B cell (primary cell): ENCODE measurements at regions not wholly inside any gene's neighbourhood (a gene's known extent, or its start where the extent isn't known, plus 50 kb on each side); places are given as distances from the start of the nearest gene placed in this dataset.

Experiments used
- ATAC-seq: fragments of 200-7000 bp; cut with Tn5 transposase; one replicate; pipeline ENCODE4 v1.10.0; 2021; ENCODE audit warnings: low read depth, mild to moderate bottlenecking, moderate number of reproducible peaks, moderate library complexity
- CTCF ChIA-PET: fragments of 350-600 bp; sonication (Branson Sonifier 250); formaldehyde crosslinking; loops from one replicate; lab custom pipeline; 2021; ENCODE audit warnings: antibody characterized with exemption, inconsistent platforms; lab: Charles Lee
- POLR2A ChIA-PET: fragments of 350-600 bp; sonication (Branson Sonifier 250); formaldehyde crosslinking; loops from one replicate; lab custom pipeline; 2021; ENCODE audit warnings: antibody characterized with exemption; lab: Charles Lee
- DNase-seq: peaks from one replicate; pipeline ENCODE4 v3.0.0; 2013
- H2AFZ ChIP-seq: 2 replicates; pipeline ENCODE4 v1.6.1; 2012; ENCODE audit warnings: mild to moderate bottlenecking, low read depth, low read length; ENCODE audit not compliant: insufficient read depth, poor library complexity, severe bottlenecking
- H3K27ac ChIP-seq, 2 donors: 1 replicate in 1 of 2; 2 replicates in 1 of 2; pipeline ENCODE4 v1.5.1; 2012 to 2013; ENCODE audit warnings: low read length in 2 of 2, mild to moderate bottlenecking in 2 of 2, moderate library complexity in 1 of 2
- H3K27me3 ChIP-seq, 4 experiments: fragments of 200-600 bp in 1 of 4; sonication (generic) in 1 of 4; replicated peaks in 1 of 4; 1 replicate in 2 of 4; 2 replicates in 2 of 4; pipeline versions ENCODE4 v1.6.1 to v1.7.0; 2013 to 2016; ENCODE audit warnings: low read length in 3 of 4, mild to moderate bottlenecking in 2 of 4, mixed read lengths in 1 of 4, moderate library complexity in 1 of 4; ENCODE audit not compliant: insufficient read depth in 4 of 4, control insufficient read depth in 3 of 4; ENCODE audit errors: control extremely low read depth in 1 of 4
- H3K36me3 ChIP-seq, 2 experiments: replicated peaks in 1 of 2; 1 replicate in 1 of 2; 2 replicates in 1 of 2; pipeline versions ENCODE4 v1.6.1 to v1.7.1; 2013; ENCODE audit warnings: low read length in 1 of 2; ENCODE audit not compliant: insufficient read depth in 2 of 2, control insufficient read depth in 1 of 2; ENCODE audit errors: control extremely low read depth in 1 of 2, extremely low read depth in 1 of 2
- H3K4me1 ChIP-seq, 2 donors: fragments of 200-600 bp in 1 of 2; sonication (generic) in 1 of 2; 1 replicate in 1 of 2; 2 replicates in 1 of 2; pipeline versions ENCODE4 v1.5.1 to v1.6.1; 2013 to 2017; ENCODE audit warnings: low read length in 2 of 2; ENCODE audit not compliant: control insufficient read depth in 2 of 2, insufficient read depth in 2 of 2
- H3K4me2 ChIP-seq: replicated peaks from 2 replicates; pipeline ENCODE3; 2012; ENCODE audit warnings: mild to moderate bottlenecking, low read depth, low read length; ENCODE audit not compliant: poor library complexity, severe bottlenecking
- H3K4me3 ChIP-seq, 5 experiments: fragments of 200-600 bp in 1 of 5; sonication (generic) in 1 of 5; 1 replicate in 3 of 5; 2 replicates in 2 of 5; pipeline versions ENCODE4 v1.5.1 to v1.7.0; 2011 to 2016; ENCODE audit warnings: low read length in 4 of 5, mild to moderate bottlenecking in 4 of 5, low read depth in 2 of 5, control low read depth in 1 of 5, moderate library complexity in 1 of 5; ENCODE audit not compliant: insufficient read depth in 1 of 5; ENCODE audit errors: control extremely low read depth in 1 of 5, extremely low read depth in 1 of 5
- H3K79me2 ChIP-seq: fragments of 200-600 bp; sonication (generic); one replicate; pipeline ENCODE4 v1.6.0; 2016; ENCODE audit warnings: low read length; ENCODE audit not compliant: control insufficient read depth, insufficient read depth
- H3K9ac ChIP-seq: fragments of 200-600 bp; sonication (generic); 2 replicates; pipeline ENCODE4 v1.6.1; 2017; ENCODE audit warnings: mild to moderate bottlenecking, low read length, moderate library complexity
- H3K9me3 ChIP-seq, 3 donors: one replicate each; pipeline versions ENCODE4 v1.6.1 to v1.7.1; 2013; ENCODE audit warnings: low read length in 2 of 3; ENCODE audit not compliant: control insufficient read depth in 2 of 3, insufficient read depth in 1 of 3; ENCODE audit errors: control extremely low read depth in 1 of 3
- H4K20me1 ChIP-seq: 2 replicates; pipeline ENCODE4 v1.6.0; 2012; ENCODE audit warnings: mild to moderate bottlenecking, low read length; ENCODE audit not compliant: insufficient read depth, control insufficient read depth, poor library complexity, severe bottlenecking
- H3K27ac Mint-ChIP-seq: one replicate; pipeline ENCODE4 v1.8.0; 2021; ENCODE audit warnings: mixed read lengths
- H3K27me3 Mint-ChIP-seq: one replicate; pipeline ENCODE4 v1.8.0; 2021; ENCODE audit warnings: mixed read lengths
- H3K4me1 Mint-ChIP-seq: one replicate; pipeline ENCODE4 v1.8.0; 2021; ENCODE audit warnings: mixed read lengths
- H3K4me3 Mint-ChIP-seq: one replicate; pipeline ENCODE4 v1.8.0; 2021; ENCODE audit warnings: mixed read lengths
- H3K9me3 Mint-ChIP-seq: one replicate; pipeline ENCODE4 v1.8.0; 2022; ENCODE audit warnings: mixed read lengths; ENCODE audit not compliant: insufficient read depth
- EZH2 ChIP-seq: IDR thresholded peaks from 2 replicates; pipeline ENCODE4 v1.6.1; 2012; ENCODE audit warnings: borderline replicate concordance, low read depth, mild to moderate bottlenecking, moderate library complexity, low read length; ENCODE audit not compliant: insufficient read depth, poor library complexity, severe bottlenecking
- WGBS: methylation state at CpG from one replicate; pipeline ENCODE4 v1.1.5; 2013; ENCODE audit warnings: missing lambda C conversion rate; ENCODE audit not compliant: insufficient coverage; 5-methylcytosine and 5-hydroxymethylcytosine counted together
- intact Hi-C: fragments of 100-400 bp; cut with micrococcal nuclease; formaldehyde crosslinking; loops from one replicate; pipeline ENCODE4 v1.10.0; 2022
- TF ChIP-seq, protein P1 (sequence below): fragments of 200-600 bp; IDR thresholded peaks from one replicate; pipeline ENCODE4 v1.8.0; 2022; ENCODE audit warnings: antibody characterized with exemption, mild to moderate bottlenecking

DNA sequence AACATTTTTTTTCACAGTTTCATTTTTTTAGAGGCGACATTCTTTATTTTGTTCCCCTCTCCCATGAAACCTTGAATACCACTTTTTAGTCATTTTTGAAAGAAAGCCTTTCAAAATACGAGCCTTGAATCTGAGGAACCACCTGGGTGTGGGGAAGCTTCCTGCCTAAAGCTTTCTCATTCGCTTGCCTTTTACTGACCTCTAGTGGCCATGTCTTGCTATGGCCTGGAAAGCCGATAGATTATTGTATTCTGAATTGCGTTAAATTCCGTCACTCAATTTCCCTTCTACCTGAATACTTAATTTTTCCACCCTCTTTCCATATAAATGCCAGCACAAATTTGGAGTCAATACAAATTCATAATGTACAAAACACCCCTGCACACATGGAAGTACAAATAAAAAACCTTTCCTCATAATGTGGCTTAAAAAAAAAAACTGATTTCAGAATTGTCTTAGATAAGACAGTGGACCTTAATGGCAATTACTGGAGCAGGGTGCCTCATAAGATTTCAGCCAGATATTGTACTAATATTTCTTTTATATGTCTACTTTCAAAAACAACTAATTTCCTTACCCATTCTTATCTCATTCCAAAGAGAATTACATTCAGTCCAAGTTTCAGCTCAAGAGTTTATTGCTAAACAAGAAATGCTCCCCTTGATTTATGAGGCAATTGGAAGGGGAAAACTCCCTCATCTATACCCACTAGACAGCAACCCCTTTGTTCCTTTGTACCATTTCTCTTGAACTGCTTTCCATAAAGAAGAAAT, 217.9 kb downstream of the CENPC start:
- Mint-ChIP-seq H3K9me3 (no peaks in the 10 kb centered on the region), H3K27me3 (peaks cover 11% of the 10 kb centered on the region), H3K27ac (no peak overlapping the region), H3K4me3 (no peak overlapping the region), H3K4me1 (no peaks in the 10 kb centered on the region)
- Histone ChIP-seq H3K9me3 (peaks cover 0 to 2% (median 0%) of the 10 kb centered on the region in 3 donors), H3K9ac (no peak overlapping the region), H3K27ac (no peak overlapping the region), H3K36me3 (no peaks in the 10 kb centered on the region), H3K27me3 (peaks cover 0 to 9% (median 2%) of the 10 kb centered on the region in 4 experiments), H4K20me1 (no peaks in the 10 kb centered on the region), H2AFZ (no peak overlapping the region), H3K4me2 (no peak overlapping the region), H3K79me2 (no peaks in the 10 kb centered on the region), H3K4me1 (no peaks in the 10 kb centered on the region), H3K4me3 (no peak overlapping the region)
- no CpG with 5 or more reads among the region's 6 CpGs for WGBS
- DNase-seq (peak; percentile 58), ATAC-seq (peak; percentile 64)
- ChIA-PET POLR2A (no interaction called here), CTCF (interaction anchor here (0.6 to 4.4 kb wide), 9 partner anchors 9 to 242 kb away, joined by 3 to 18 read pairs (median 4); no protein-coding TSS in a partner anchor)
- intact Hi-C loops, result no loop called here
- TF ChIP-seq EZH2, result no peak
- TF ChIP-seq, protein P1, sequence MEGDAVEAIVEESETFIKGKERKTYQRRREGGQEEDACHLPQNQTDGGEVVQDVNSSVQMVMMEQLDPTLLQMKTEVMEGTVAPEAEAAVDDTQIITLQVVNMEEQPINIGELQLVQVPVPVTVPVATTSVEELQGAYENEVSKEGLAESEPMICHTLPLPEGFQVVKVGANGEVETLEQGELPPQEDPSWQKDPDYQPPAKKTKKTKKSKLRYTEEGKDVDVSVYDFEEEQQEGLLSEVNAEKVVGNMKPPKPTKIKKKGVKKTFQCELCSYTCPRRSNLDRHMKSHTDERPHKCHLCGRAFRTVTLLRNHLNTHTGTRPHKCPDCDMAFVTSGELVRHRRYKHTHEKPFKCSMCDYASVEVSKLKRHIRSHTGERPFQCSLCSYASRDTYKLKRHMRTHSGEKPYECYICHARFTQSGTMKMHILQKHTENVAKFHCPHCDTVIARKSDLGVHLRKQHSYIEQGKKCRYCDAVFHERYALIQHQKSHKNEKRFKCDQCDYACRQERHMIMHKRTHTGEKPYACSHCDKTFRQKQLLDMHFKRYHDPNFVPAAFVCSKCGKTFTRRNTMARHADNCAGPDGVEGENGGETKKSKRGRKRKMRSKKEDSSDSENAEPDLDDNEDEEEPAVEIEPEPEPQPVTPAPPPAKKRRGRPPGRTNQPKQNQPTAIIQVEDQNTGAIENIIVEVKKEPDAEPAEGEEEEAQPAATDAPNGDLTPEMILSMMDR, result peak; percentile 96

DNA sequence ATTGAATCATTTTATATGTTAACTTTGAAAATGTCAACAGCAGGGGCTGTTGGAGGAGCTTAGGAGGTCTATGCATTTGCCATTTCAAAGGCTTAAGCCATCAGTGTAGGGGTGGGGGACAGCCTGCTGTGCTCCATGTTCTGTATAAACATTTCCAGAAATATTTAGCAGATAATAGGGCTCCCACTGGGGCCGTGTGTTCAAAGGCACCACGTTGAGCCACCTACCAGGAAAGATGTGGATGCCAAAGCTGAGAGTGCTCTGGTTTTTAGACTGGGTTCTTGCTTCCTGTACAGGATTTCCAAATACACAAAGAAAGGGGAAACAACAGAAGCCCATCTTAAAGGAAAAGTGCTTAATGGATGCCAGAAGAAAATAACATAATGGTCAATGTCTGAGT, 219.5 kb downstream of the CENPC start:
- no peaks in the 10 kb centered on the region for H3K4me1 ChIP-seq
- peaks cover 0 to 9% (median 2%) of the 10 kb centered on the region in 4 experiments for H3K27me3 ChIP-seq
- H3K4me1 Mint-ChIP-seq, result no peaks in the 10 kb centered on the region
- H3K27ac Mint-ChIP-seq, result no peak overlapping the region
- no peaks in the 10 kb centered on the region for H3K9me3 Mint-ChIP-seq
- ChIA-PET CTCF (interaction anchor here (1.2 to 4.4 kb wide), 4 partner anchors 11 to 238 kb away, joined by 3 to 18 read pairs (median 5); no protein-coding TSS in a partner anchor), POLR2A (no interaction called here)
- DNase-seq (no peak), ATAC-seq (no peak)
- no peak for TF ChIP-seq EZH2
- TF ChIP-seq, protein P1, result no peak
- H4K20me1 ChIP-seq, result no peaks in the 10 kb centered on the region
- H3K27me3 Mint-ChIP-seq, result peaks cover 11% of the 10 kb centered on the region
- peaks cover 0 to 2% (median 0%) of the 10 kb centered on the region in 3 donors for H3K9me3 ChIP-seq
- no peak overlapping the region for H3K4me2 ChIP-seq
- intact Hi-C loops, result no loop called here
- H3K36me3 ChIP-seq, result no peaks in the 10 kb centered on the region
- no peaks in the 10 kb centered on the region for H3K79me2 ChIP-seq
- 20% methylated on average over 2 of the region's 2 CpGs for WGBS
- H3K27ac ChIP-seq, result no peak overlapping the region
- H3K4me3 ChIP-seq, result no peak overlapping the region
- H2AFZ ChIP-seq, result peak overlapping the region; percentile 10
- no peak overlapping the region for H3K4me3 Mint-ChIP-seq
- H3K9ac ChIP-seq, result no peak overlapping the region
